Natural killer cell (primary cell): ENCODE measurements at regions not wholly inside any gene's neighbourhood (a gene's known extent, or its start where the extent isn't known, plus 50 kb on each side); places are given as distances from the start of the nearest gene placed in this dataset.

Experiments
- ATAC-seq, 3 donors: fragments of 150-1000 bp in 2 of 3; fragments of 200-7000 bp in 1 of 3; cut with Tn5 transposase; 1 replicate in 1 of 3; 2 replicates in 2 of 3; pipeline ENCODE4 v1.10.0; 2021; ENCODE audit warnings: mild to moderate bottlenecking in 2 of 3, moderate library complexity in 2 of 3
- DNase-seq, 2 donors: peaks; one replicate each; pipeline versions ENCODE4 v3.0.0 to v3.0.0-alpha.2; 2013 to 2021; ENCODE audit warnings: mixed read lengths in 1 of 2
- H3K27ac ChIP-seq: one replicate; pipeline ENCODE4 v1.5.1; 2013; ENCODE audit warnings: mild to moderate bottlenecking, low read length
- H3K27me3 ChIP-seq: one replicate; pipeline ENCODE4 v1.6.1; 2013; ENCODE audit warnings: low read length; ENCODE audit not compliant: control insufficient read depth, insufficient read depth
- H3K36me3 ChIP-seq: one replicate; pipeline ENCODE4 v1.6.1; 2013; ENCODE audit warnings: low read length; ENCODE audit not compliant: control insufficient read depth, insufficient read depth
- H3K4me1 ChIP-seq: one replicate; pipeline ENCODE4 v1.6.1; 2013; ENCODE audit warnings: low read length; ENCODE audit not compliant: control insufficient read depth, insufficient read depth
- H3K4me3 ChIP-seq: one replicate; pipeline ENCODE4 v1.5.1; 2013; ENCODE audit warnings: low read length
- H3K9me3 ChIP-seq: one replicate; pipeline ENCODE4 v1.6.1; 2013; ENCODE audit warnings: low read length; ENCODE audit not compliant: control insufficient read depth, insufficient read depth
- H3K27ac Mint-ChIP-seq, 2 donors: one replicate each; pipeline ENCODE4 v1.8.0; 2022; ENCODE audit warnings: mild to moderate bottlenecking in 2 of 2, mixed read lengths in 2 of 2, moderate library complexity in 1 of 2
- H3K27me3 Mint-ChIP-seq, 2 donors: one replicate each; pipeline ENCODE4 v1.8.0; 2022; ENCODE audit warnings: low read depth in 2 of 2, mixed read lengths in 2 of 2
- H3K36me3 Mint-ChIP-seq: one replicate; pipeline ENCODE4 v1.8.0; 2022; ENCODE audit warnings: mixed read lengths
- H3K4me1 Mint-ChIP-seq, 2 donors: one replicate each; pipeline ENCODE4 v1.8.0; 2022; ENCODE audit warnings: mixed read lengths in 2 of 2
- H3K4me3 Mint-ChIP-seq: one replicate; pipeline ENCODE4 v1.8.0; 2022; ENCODE audit warnings: mild to moderate bottlenecking, moderate library complexity, mixed read lengths
- H3K9me3 Mint-ChIP-seq, 2 donors: one replicate each; pipeline ENCODE4 v1.8.0; 2022; ENCODE audit warnings: mixed read lengths in 2 of 2
- WGBS: methylation state at CpG from one replicate; pipeline ENCODE4 v1.1.7; 2013; ENCODE audit warnings: missing lambda C conversion rate; ENCODE audit not compliant: insufficient coverage; 5-methylcytosine and 5-hydroxymethylcytosine counted together
- intact Hi-C: fragments of 100-400 bp; cut with micrococcal nuclease; formaldehyde crosslinking; loops from one replicate; pipeline ENCODE4 v1.14.2; 2022
- TF ChIP-seq, protein P1 (sequence below): fragments of 200-600 bp; IDR thresholded peaks from one replicate; pipeline ENCODE4 v1.8.0; 2022; ENCODE audit warnings: antibody characterized with exemption

DNA sequence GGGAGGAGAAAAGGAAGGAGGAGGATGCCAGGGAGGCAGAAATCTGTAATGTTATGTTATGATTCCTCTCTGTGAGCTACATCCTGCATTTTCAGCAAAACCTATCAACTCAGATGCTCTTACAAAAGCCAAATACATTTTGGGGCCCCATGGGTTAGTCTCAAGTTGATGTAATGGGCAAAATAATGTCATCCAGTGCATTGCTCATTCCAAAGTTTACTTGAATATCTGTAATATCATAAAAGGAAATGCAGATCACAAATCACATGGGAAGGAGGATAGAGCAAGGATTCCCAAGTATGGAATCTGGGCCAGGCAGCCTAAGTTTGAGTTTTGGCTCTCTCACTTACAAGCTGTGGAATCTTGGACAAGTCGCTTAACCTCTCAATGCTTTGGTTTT is 74.9 kb upstream of the SOD3 start:
- Histone ChIP-seq H3K9me3 (peaks cover 8% of the 10 kb centered on the region), H3K27ac (no peak overlapping the region), H3K36me3 (no peaks in the 10 kb centered on the region), H3K27me3 (no peaks in the 10 kb centered on the region), H3K4me1 (no peaks in the 10 kb centered on the region), H3K4me3 (no peak overlapping the region)
- TF ChIP-seq, protein P1, sequence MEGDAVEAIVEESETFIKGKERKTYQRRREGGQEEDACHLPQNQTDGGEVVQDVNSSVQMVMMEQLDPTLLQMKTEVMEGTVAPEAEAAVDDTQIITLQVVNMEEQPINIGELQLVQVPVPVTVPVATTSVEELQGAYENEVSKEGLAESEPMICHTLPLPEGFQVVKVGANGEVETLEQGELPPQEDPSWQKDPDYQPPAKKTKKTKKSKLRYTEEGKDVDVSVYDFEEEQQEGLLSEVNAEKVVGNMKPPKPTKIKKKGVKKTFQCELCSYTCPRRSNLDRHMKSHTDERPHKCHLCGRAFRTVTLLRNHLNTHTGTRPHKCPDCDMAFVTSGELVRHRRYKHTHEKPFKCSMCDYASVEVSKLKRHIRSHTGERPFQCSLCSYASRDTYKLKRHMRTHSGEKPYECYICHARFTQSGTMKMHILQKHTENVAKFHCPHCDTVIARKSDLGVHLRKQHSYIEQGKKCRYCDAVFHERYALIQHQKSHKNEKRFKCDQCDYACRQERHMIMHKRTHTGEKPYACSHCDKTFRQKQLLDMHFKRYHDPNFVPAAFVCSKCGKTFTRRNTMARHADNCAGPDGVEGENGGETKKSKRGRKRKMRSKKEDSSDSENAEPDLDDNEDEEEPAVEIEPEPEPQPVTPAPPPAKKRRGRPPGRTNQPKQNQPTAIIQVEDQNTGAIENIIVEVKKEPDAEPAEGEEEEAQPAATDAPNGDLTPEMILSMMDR, result no peak
- peaks cover 0 to 2% of the 10 kb centered on the region in 2 donors for H3K27me3 Mint-ChIP-seq
- DNase-seq, result no peak
- H3K36me3 Mint-ChIP-seq, result peaks cover 11% of the 10 kb centered on the region
- H3K4me3 Mint-ChIP-seq, result no peak overlapping the region
- H3K9me3 Mint-ChIP-seq, result peaks cover 0 to 5% of the 10 kb centered on the region in 2 donors
- H3K27ac Mint-ChIP-seq, result no peak overlapping the region
- intact Hi-C loops, result no loop called here
- H3K4me1 Mint-ChIP-seq, result no peaks in the 10 kb centered on the region
- no peak for ATAC-seq
- no CpG with 5 or more reads among the region's 1 CpG for WGBS

DNA sequence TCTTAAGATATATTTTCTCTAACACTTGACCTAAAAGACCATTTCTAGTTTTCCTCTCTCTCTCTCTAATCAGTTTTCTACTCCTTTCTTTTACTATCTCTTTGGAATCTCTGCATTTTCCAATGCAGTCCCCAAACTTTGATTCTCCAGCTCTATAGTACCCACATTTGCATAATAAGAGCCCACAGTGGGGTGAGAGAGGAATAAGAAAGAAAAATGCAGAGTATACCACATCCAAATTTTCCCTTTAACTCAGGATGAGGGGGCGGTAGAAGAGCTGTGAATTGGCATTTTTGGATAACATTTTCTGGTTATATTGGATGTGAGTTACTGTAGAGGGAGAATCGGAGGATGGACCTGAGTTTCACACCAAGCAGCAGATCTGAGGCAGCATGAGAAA is 74.4 kb upstream of the SOD3 start:
- H3K36me3 Mint-ChIP-seq, result peaks cover 6% of the 10 kb centered on the region
- H3K4me1 Mint-ChIP-seq, result no peaks in the 10 kb centered on the region
- DNase-seq (no peak), ATAC-seq (no peak)
- 73% methylated on average over 2 of the region's 2 CpGs for WGBS
- TF ChIP-seq, protein P1, result no peak
- peaks cover 0 to 2% of the 10 kb centered on the region in 2 donors for H3K9me3 Mint-ChIP-seq
- no peak overlapping the region for H3K27ac Mint-ChIP-seq
- H3K9me3 ChIP-seq, result peaks cover 8% of the 10 kb centered on the region
- peaks cover 0 to 2% of the 10 kb centered on the region in 2 donors for H3K27me3 Mint-ChIP-seq
- no peak overlapping the region for H3K4me3 Mint-ChIP-seq
- intact Hi-C loops, result no loop called here
- no peak overlapping the region for H3K4me3 ChIP-seq
- H3K4me1 ChIP-seq, result no peaks in the 10 kb centered on the region
- no peak overlapping the region for H3K27ac ChIP-seq
- no peaks in the 10 kb centered on the region for H3K36me3 ChIP-seq
- H3K27me3 ChIP-seq, result no peaks in the 10 kb centered on the region

DNA sequence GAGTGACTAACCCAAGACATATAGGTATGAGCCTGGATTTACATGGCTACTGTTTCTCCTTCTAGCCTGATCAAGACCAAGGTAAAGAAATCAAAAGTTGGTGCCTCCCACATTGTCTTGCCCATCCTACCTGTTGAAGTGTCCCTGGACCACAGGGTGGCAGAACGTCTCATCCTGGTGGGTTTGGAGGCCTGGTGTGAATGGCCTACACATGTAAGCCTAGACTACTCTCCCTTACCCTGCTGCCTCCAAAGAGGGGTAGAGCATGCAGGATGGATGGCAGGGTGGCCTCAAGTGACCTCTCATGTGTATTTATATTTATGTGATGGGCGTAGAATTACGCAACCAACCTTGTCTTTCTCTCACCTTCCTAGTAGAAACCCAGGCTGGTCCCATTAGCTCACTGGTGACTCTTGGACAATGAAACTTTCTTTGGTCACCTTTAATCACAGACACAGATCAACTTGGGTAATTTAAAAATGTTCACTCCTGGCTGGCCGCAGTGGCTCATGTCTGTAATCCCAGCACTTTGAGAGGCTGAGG is 73.3 kb upstream of the SOD3 start:
- no peaks in the 10 kb centered on the region for H3K27me3 ChIP-seq
- ATAC-seq (no peak), DNase-seq (no peak)
- Mint-ChIP-seq H3K36me3 (no peaks in the 10 kb centered on the region), H3K4me1 (no peaks in the 10 kb centered on the region), H3K9me3 (no peaks in the 10 kb centered on the region), H3K27me3 (peaks cover 0 to 2% of the 10 kb centered on the region in 2 donors), H3K27ac (no peak overlapping the region), H3K4me3 (no peak overlapping the region)
- TF ChIP-seq, protein P1, result no peak
- no peaks in the 10 kb centered on the region for H3K4me1 ChIP-seq
- no peak overlapping the region for H3K27ac ChIP-seq
- H3K4me3 ChIP-seq, result no peak overlapping the region
- 95% methylated on average over 3 of the region's 4 CpGs for WGBS
- intact Hi-C loops, result no loop called here
- peaks cover under 1% of the 10 kb centered on the region for H3K9me3 ChIP-seq
- no peaks in the 10 kb centered on the region for H3K36me3 ChIP-seq
